Effector CD4-positive, alpha-beta T cell (primary cell): ENCODE measurements at regions not wholly inside any gene's neighbourhood (a gene's known extent, or its start where the extent isn't known, plus 50 kb on each side); places are given as distances from the start of the nearest gene placed in this dataset.
"Not testable (repeated sequence)": the region's sequence is repeated elsewhere in the genome, so short reads cannot be mapped to it uniquely, and the experiment has no call there.

Experiments
- DNase-seq: peaks from one replicate; pipeline ENCODE4 v3.0.0-alpha.2; 2020

DNA sequence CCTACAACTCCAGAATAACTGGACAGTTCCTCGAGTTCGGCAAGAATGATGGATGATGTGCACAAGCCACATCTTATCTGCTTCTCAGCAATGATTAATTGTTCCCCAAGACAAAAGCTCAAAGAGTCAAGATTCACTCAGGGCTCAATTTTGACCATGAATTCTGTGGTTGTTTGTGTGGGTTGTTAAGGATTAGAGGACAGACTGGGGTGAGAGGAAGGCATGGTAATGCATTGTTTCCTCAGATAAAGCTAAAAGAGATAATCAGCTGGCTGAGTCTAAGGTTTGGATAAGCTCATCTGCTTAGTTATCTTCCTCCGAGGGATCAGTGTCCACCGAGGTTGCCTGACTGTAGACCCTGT is 161.0 kb downstream of the CPEB2 start:
- DNase-seq: no peak

DNA sequence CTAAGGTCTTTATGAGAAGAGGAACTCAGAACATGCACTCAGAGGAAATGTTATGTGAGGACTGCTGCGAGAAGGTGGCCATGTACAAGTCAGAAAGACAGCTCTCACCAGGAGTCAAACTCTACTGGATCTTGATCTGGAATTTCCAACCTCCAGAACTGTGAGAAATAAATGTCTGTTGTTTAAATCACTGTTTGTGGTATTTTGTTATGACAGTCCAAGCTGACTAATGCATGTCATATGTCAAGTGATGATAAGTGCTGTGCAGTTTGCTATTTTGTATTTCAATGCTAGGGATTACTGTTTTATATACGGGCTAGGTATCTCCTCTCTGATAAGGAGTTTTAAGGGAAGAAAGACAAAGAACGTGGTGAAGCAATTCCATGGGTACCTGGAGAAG is 162.3 kb downstream of the CPEB2 start:
- no peak for DNase-seq

DNA sequence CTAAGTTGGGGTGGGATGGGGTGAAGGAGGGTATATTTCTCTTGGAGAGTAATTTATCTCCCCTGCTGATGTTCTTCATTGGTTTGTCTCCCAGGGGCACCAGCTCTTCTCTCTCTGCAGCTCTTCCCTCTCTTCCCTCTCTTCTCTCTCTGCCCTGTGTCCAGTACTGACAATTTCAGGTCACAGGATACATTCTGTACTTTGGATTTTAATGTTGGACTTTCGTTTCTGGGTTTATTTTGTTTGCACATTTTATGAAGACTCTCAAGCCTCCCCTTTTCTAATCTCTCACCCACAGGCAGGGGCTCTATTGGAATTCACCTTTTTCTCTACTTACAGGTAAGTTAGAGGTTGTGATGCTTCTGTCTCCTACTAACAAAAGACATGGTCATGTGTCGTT is 165.5 kb downstream of the CPEB2 start:
- DNase-seq: no peak

DNA sequence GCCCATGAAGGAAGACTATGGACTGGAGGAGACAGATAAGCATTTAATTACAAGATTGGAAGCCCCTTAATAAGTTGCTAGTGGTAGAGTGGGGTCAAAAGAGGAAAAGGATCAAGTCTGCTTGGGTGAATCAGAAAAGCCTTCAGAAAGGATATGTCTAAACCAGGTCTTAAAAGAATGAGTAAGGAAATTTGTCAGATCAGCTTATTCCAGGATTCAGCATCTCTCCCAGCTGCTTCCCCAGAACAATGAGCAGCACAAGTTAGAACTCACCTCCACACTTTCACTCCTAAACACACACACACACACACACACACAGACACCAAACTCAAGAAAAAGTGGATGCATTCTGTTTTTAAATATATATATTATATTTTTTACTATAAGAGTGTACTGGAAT is 166.5 kb downstream of the CPEB2 start:
- no peak for DNase-seq

DNA sequence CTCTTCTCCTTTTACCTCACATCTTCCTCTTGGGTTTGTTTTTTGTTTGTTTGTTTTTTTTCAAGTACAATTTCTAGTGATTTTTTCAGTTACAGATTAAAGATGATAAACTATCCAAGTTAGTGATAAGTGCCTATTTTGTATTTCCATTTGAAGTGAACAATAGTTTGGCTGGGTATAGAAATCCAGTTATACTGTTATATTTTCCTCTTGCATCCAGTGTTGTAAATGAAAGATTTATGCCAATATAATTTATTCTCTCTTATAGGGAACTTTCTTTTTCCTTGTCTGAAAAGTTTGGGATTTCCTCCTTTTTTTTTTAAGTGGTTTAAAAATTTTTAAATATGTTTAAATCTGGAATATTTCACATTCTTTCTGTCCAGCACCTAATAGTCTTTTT is 169.4 kb downstream of the CPEB2 start:
- DNase-seq: no peak

DNA sequence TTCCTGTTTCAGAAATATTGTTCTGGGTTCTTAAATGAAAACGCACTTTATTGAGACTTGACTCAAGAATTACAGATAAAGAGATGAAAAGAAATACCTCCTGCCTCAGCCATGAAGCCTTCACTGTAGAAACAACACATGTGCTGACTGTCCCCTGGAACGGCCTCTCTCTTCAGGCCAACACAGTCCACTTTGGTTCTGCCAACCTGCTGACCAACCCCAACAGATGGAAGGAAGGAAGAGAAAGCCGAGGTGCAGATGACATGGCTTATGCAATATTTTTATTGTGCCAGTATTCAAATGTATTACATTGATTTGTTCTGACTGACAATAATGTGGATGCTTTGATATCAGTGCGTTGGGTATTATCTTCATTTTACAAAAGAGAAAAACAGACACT is 171.0 kb downstream of the CPEB2 start:
- DNase-seq: no peak

DNA sequence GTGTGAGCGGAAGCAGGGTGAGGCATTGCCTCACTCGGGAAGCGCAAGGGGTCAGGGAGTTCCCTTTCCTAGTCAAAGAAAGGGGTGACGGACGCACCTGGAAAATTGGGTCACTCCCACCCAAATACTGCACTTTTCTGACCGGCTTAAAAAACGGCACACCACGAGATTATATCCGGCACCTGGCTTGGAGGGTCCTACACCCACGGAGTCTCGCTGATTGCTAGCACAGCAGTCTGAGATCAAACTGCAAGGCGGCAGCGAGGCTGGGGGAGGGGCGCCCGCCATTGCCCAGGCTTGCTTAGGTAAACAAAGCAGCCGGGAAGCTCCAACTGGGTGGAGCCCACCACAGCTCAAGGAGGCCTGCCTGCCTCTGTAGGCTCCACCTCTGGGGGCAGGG is 171.9 kb downstream of the CPEB2 start:
- DNase-seq: not testable (repeated sequence)

DNA sequence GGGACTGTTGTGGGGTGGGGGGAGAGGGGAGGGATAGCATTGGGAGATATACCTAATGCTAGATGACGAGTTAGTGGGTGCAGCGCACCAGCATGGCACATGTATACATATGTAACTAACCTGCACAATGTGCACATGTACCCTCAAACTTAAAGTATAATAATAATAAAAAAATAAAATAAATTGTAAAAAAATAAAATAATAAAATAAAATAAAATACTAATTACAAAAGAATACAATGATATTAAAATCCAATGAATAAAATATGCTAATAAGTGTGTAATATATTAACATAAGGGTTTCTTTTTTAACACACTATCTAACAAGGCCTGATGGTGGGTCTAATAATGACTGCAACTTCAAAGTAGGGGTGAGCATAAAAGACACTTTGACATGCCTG is 177.6 kb downstream of the CPEB2 start:
- not testable (repeated sequence) for DNase-seq

DNA sequence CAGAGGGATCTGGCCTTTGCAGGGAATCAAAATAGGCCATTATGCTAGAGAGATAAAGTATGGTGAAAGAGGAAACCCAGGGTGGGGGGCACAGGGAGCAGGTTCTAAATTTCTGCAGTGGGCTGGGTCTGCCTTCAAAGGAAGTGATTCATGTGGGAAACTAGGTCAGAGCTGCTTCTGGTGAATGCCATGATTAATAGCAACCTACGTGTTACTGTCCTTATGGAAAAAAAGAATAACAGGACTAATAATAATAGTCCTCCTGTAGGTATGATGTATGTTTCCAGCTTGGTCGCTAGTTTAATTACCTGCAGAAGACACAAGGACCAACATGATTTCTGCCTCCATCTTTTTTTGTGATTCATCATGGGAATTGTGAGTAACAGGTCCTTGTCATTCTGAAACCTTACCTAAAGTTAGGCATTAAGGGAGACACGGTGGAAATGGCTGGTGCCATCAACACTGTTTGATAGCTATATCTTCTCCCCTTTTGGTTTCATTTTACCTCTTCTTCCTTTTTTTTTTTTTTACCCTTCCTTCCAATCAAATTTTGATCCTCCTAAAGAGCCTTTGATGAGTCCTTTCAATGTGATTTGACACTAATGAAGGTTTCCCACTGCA is 180.4 kb downstream of the CPEB2 start:
- no peak for DNase-seq

DNA sequence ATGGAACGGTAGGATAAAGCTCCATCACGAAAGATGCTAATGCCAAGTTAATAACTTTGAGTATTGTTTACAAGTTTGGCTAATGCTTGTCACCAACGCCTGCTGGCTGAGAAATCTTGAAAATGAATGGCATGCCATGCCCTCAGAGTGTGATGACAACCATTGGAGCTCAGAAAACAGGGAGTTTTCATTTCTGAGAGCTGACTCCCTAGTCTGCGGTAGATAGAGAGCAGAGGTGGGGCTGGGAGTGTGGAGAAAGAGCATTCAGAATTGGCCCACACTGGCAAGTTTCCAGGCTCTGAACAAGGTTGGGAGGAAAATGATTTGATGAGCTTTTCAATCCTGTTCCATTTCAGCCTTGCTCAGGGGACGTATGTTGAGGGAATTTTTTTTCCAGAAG is 183.9 kb downstream of the CPEB2 start:
- no peak for DNase-seq

DNA sequence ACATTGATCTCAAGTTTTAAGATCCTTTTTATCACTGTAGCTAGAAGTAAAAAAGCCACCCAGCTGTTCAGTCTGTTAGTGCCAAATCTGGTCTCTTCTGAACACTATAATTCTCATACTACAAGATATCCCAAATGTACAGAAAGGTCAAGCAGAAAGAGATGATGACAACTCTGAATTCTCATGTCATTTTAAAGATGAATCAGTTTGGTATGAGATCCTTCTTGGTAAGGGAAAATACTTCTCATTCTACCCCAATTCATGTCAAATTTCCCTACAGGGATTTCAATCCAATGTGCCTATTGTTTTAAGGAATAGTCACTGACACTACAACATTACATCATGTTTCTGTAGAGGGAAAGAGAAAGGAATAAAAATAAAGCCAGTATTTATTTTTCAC is 184.5 kb downstream of the CPEB2 start:
- DNase-seq: no peak

DNA sequence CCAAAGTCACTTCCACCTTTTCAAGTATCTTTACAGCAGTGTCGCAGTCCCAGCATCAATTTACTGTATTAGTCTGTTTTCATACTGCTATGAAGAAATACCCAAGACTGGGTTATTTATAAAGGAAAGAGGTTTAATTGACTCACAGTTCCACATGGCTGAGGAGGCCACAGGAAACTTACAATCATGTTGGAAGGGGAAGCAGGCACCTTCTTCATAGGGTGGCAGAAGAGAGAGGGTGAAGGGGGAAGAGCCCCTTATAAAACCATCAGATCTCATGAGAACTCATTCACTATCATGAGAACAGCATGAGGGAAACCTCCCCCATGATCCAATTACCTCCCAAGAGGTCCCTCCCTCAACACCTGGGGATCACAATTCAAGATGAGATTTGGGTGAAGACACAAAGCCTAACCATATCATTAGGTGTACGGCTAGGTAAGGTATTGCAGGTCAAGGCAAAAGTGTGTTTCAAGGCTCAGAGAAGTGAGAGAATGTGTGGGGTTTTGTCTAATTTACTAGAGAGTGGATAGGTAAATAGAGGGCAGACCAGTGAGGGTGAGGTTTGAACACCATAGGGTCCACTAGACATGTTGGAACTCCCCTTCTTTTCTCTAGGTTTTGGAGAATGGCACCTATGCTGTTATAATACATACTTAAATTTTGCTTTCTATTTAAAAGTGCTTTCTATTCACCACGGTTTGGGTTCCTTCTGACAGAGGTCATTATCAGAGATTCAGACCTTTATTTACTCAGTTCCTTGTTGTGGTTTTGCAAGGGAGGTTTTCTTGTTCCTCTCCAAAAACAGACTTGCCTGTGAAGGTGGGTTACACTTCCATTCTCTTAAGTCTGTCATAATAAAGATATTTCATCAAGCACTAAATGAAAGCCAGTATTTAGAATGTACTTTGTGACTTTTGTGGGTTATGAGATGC is 186.6 kb downstream of the CPEB2 start:
- DNase-seq: no peak

DNA sequence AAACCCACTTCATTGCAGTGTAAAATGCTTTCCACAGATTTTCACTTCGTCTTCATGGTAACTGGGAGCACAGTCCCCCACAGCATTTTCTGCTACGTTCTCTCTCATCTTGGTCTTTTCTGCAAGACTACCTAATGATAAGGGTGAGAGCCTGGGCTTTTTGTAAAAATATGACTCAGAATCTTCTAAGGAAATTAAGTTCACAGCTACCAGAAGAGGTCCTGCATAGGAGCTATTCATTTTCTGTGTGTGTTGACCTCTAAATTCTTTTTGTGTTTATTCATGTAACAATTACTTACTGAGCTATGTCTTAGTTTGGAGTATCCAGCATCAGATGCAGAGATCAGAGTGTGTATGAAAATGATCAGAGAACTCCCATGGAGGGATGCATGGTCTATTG is 192.2 kb downstream of the CPEB2 start:
- no peak for DNase-seq

DNA sequence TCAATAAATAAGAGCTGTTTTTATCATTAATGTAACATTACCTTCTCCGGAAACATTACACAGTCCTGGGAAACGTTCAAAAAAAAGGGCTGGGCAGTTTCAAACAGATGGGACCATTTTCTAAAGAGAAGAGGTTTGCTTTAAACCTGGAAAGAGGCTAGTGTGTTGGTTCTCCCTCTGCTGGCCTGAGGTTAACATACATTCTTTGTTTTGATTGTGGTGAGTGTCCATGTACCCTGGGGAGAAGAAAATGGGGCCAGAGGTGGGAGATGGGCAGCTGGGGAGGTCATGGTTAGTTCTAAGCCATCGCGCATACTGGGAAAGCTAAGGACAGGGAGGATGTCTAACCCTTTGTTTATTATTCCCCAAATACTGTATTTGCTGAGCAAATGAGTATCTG is 194.7 kb downstream of the CPEB2 start:
- DNase-seq: no peak

DNA sequence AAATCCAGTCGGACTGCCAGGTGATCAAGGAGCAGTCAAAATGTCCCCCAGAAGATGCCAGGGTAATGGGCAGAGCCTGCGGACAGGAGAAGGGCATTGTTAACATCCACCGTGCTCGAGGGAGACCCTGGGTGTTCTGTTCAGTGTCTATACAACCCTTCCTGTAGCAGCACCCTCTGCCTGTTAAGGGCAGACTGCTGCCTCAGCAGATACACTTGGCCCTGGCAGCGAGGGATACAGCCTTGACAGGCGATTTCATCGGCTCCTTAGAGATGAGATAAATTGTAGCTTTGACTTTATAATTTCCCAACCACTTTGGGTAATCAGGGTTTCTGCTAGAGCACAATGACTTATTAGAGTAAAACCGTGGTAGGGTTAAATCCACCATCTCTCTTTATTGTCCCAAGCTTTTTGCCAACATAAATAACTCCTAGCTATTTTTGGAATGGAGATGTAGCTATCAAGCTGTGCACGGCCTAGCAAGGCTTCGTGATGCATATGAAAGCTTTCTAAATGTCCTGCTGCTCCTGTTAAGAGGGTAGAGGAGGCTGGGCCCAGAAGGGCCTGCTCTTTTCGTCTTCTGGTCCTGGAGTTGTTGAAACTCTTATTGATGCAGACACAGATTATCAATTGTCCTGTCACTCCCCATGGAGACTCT is 195.9 kb downstream of the CPEB2 start:
- no peak for DNase-seq

DNA sequence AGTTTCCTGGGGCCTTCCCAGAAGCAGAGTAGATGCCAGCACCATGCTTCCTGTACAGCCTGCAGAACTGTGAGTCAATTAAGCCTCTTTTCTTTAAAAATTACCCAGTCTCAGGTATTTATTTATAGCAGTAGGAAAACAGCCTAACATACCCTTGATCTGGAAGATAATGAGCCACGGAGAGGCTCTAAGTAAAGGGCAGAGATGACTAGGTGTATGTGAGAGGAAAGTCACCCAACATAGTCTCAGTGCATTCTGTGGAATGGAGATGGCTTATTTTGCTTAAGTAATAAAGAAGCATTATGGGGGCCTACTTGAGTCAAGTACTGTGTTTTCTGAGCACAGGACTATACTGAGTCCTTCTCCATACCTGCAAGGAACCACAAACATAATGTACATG is 199.5 kb downstream of the CPEB2 start:
- no peak for DNase-seq

DNA sequence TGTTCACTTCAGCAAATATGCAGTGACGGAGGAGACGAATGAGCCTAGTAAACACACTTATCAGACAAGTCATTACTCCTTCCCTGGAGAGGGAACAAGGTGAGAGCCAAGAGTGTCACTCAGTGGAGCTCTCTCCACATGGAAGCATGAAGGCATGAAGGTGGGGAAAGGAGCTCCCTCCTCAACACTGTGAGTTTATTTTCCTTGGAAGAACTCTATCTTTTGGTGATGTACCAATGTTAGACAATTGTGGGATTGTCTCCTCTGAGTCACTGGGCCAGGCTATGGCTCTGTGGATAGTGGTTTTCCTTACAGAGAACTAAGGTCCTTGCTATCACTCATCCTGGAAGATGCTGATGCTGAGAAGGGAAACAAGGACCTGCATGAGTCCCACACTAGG is 200.2 kb downstream of the CPEB2 start:
- no peak for DNase-seq

DNA sequence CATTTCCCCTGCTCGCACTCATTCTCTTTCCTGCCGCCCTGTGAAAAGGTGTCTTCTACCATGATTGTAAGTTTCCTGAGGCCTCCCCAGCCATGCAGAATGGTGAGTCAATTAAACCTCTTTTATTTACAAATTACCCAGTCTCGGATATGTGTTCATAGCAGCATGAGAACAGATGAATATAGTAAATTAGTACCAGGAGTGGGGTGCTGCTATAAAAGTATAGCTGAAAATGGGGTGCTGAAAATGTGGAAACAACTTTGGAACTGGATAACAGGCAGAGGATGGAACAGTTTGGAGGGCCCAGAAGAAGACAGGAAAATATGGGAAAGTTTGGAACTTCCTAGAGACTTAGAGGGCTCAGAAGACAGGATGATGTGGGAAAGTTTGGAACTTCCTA is 204.2 kb downstream of the CPEB2 start:
- DNase-seq: not testable (repeated sequence)

DNA sequence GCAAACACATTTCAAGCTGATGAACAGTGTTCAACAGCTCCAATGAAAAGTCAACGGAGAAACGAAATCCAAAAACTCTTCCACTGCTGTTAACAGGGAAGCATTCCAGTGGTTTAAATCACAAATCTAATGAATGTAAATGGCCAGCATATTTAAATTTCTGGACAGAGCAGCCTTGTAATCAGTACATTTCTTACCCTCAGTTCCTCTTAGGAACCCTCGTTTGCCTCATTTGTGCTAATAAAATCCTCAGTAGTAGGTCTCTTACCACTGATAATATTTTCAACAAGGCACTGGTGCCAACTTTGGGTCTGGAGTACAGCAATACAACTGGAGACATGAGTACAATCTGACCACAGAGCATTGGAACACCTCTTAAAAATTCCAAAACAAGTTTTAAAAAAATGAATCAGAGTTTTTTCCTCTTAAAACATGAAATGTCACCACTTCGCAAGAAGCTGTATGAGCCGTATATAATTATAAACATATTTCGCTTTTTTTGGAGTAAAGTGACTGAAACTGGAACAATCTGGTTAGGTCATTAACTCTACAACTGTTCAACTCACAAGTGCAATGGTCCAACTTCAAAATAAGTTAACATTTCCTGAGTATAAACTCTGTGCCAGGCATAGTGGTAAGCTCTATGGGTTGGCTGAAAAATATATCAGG is 211.2 kb downstream of the CPEB2 start:
- DNase-seq: no peak

DNA sequence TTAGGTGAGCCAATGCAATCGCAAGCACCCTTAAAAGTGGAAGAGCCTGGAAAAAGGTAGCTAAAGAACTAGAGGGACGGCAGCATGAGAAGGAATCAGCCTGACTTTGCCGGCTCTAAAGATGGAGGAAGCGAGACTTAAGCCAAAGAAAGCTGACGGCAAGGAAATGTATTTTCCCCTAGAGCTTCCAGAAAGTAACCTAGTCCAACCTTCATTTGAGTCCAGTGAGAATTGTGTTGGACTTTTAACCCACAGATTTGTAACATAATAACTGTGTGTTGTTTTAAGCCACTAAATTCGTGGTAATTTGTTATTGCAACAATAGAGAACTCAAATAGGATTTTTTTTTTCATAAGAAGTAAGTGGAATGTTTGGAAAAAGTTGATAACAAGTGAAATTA is 212.7 kb upstream of the C1QTNF7 start:
- DNase-seq: no peak

DNA sequence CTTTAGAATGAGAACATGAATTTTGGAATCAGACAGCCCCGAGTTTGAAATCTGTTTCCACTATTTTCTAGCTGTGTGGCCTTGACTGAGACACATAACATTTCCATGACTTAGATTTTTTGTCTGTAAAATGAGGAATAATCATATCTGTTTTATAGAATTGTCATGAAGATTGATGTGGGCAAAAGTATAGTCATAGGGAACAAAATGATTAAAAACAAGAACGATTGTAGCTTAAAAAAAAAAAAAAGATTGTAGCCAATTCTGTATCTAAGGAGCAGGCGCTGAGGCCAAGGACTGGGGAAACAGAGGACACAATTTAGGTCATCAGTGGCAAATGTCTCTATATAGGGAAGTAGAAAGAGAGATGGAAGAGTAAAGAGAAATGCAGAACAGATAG is 201.6 kb upstream of the C1QTNF7 start:
- no peak for DNase-seq

DNA sequence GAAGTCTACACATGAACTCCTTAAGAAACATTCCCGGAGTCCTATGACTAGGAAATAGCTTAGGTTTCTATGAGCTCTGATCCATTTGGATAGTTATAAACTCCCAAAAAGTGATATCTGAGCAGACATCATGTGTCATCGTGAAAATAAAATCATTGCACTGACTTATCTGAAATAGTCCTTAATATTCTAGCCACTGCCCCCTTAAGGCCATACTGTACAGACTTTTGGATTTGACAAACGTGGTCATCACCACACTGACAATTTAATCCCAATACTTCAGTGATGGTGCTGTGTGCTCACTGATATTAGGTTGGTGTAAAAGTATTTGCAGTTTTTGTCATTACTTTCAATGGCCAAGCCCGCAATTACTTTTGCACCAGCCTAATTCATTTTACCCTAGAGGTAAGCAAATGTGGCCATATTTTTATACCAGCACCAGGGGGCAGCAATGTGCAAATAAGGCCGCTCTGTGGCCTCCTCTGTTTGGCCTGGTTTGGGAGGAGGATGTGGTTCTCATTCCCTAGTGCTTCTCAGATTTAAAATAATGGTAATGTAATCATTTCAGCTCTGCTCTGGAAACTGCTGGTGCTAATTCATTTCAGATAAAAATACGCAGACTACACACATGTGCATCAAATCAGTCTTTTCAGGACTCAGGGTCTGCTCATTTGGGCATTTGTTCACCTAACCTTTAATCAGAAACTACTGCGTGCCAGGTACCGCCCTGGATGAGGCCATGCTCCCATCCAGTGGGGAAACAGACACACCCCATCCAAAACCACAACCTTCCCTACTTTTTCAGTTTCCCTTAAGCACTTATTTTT is 196.4 kb upstream of the C1QTNF7 start:
- peak; percentile 66 for DNase-seq
